ENCODE measurements at regions not wholly inside any gene's neighbourhood (a gene's known extent, or its start where the extent isn't known, plus 50 kb on each side); places are given as distances from the start of the nearest gene placed in this dataset.
A peak's percentile ranks its signal among the peaks of the same experiment; 100 is the strongest.

GRCh38 chr6:2477666-2478065 is 232.3 kb upstream of the GMDS start:
- 61 to 74% methylated on average over 7 of the region's 8 CpGs for WGBS, 2 donors (ENCODE audit: low coverage in 1 of 2)
- ATAC-seq: no peak

GRCh38 chr6:2477250-2477649 is 231.8 kb upstream of the GMDS start:
- Histone ChIP-seq H3K4me3 (no peak overlapping the region), H3K4me1 (peaks cover 0 to 26% (median 4%) of the 10 kb centered on the region in 3 donors), H3K27ac (peak overlapping the region in 1 of 4 donors; percentile 58), H3K9me3 (peaks cover 0 to 3% (median 0%) of the 10 kb centered on the region in 3 donors), H3K36me3 (no peaks in the 10 kb centered on the region), H3K27me3 (no peaks in the 10 kb centered on the region)
- TF ChIP-seq POLR2A (IDR thresholded peaks at IDR 0.05): no peak
- no peak for TF ChIP-seq CTCF (IDR thresholded peaks at IDR 0.05)
- no peak for TF ChIP-seq EP300 (IDR thresholded peaks at IDR 0.05)
- TF ChIP-seq POLR2AphosphoS5 (IDR thresholded peaks at IDR 0.05): no peak
- ATAC-seq: no peak
- 42 to 78% methylated on average over 1 of the region's 1 CpG for WGBS, 2 donors (ENCODE audit: low coverage in 1 of 2)

More at GRCh38 chr6:2477666-2478065, 232.3 kb upstream of the GMDS start:
- H3K27me3 ChIP-seq: no peaks in the 10 kb centered on the region
- H3K36me3 ChIP-seq: no peaks in the 10 kb centered on the region
- H3K27ac ChIP-seq: peak overlapping the region in 2 of 4 donors; percentile 13 to 58
- TF ChIP-seq CTCF (IDR thresholded peaks at IDR 0.05) (no peak), POLR2AphosphoS5 (IDR thresholded peaks at IDR 0.05) (no peak), POLR2A (IDR thresholded peaks at IDR 0.05) (no peak), EP300 (IDR thresholded peaks at IDR 0.05) (no peak)
- no peak overlapping the region for H3K4me3 ChIP-seq
- peaks cover 0 to 7% (median 0%) of the 10 kb centered on the region in 3 donors for H3K9me3 ChIP-seq
- peaks cover 0 to 26% (median 4%) of the 10 kb centered on the region in 3 donors for H3K4me1 ChIP-seq

- H3K9me3 ChIP-seq: no peaks in the 10 kb centered on the region
- H3K4me3 ChIP-seq: no peak overlapping the region
- ATAC-seq: no peak
- no peak overlapping the region for H3K27ac ChIP-seq
- no peaks in the 10 kb centered on the region for H3K27me3 ChIP-seq
- TF ChIP-seq CTCF (IDR thresholded peaks at IDR 0.05): no peak
- no peak for TF ChIP-seq POLR2AphosphoS5 (IDR thresholded peaks at IDR 0.05)
- TF ChIP-seq EP300 (IDR thresholded peaks at IDR 0.05): no peak
- TF ChIP-seq POLR2A (IDR thresholded peaks at IDR 0.05): no peak
- 33 to 92% methylated on average over 1 to 2 of the region's 4 CpGs for WGBS, 2 donors (ENCODE audit: low coverage in 1 of 2)
- H3K4me1 ChIP-seq: peaks cover 0 to 26% (median 4%) of the 10 kb centered on the region in 3 donors
- H3K36me3 ChIP-seq: no peaks in the 10 kb centered on the region
Observed at GRCh38 chr6:2476376-2476775, 231.0 kb upstream of the GMDS start.

GRCh38 chr6:2471472-2471871 is 226.1 kb upstream of the GMDS start:
- H3K27me3 ChIP-seq: peaks cover 9% of the 10 kb centered on the region
- H3K9me3 ChIP-seq: no peaks in the 10 kb centered on the region
- H3K27ac ChIP-seq: no peak overlapping the region
- WGBS, 2 donors (ENCODE audit: low coverage in 1 of 2): 93 to 95% methylated on average over 9 of the region's 9 CpGs
- H3K4me1 ChIP-seq: no peaks in the 10 kb centered on the region
- TF ChIP-seq EP300 (IDR thresholded peaks at IDR 0.05): no peak
- no peak for TF ChIP-seq POLR2AphosphoS5 (IDR thresholded peaks at IDR 0.05)
- no peak for TF ChIP-seq CTCF (IDR thresholded peaks at IDR 0.05)
- TF ChIP-seq POLR2A (IDR thresholded peaks at IDR 0.05): no peak
- no peak for ATAC-seq
- no peaks in the 10 kb centered on the region for H3K36me3 ChIP-seq
- no peak overlapping the region for H3K4me3 ChIP-seq

- ATAC-seq: no peak
- 86% methylated on average over 6 of the region's 8 CpGs; no CpG with 5 or more reads in 1 of the 2 donors for WGBS, 2 donors (ENCODE audit: low coverage in 1 of 2)
- Histone ChIP-seq H3K4me1 (no peaks in the 10 kb centered on the region), H3K4me3 (no peak overlapping the region), H3K27ac (no peak overlapping the region), H3K27me3 (peaks cover 9% of the 10 kb centered on the region), H3K9me3 (no peaks in the 10 kb centered on the region), H3K36me3 (no peaks in the 10 kb centered on the region)
- no peak for TF ChIP-seq POLR2AphosphoS5 (IDR thresholded peaks at IDR 0.05)
- no peak for TF ChIP-seq EP300 (IDR thresholded peaks at IDR 0.05)
- no peak for TF ChIP-seq CTCF (IDR thresholded peaks at IDR 0.05)
- no peak for TF ChIP-seq POLR2A (IDR thresholded peaks at IDR 0.05)
Observed at GRCh38 chr6:2469428-2469827, 224.0 kb upstream of the GMDS start.

Measured in gastroesophageal sphincter (tissue), 4 donors.